Liver (tissue), 3 donors: ENCODE measurements at regions not wholly inside any gene's neighbourhood (a gene's known extent, or its start where the extent isn't known, plus 50 kb on each side); places are given as distances from the start of the nearest gene placed in this dataset.

Experiments used
- ATF3 ChIP-seq: IDR thresholded peaks from 2 replicates; pipeline ENCODE4 v1.6.1; 2016; ENCODE audit warnings: antibody characterized with exemption
- CTCF ChIP-seq: fragments of 150-350 bp; IDR thresholded peaks from 2 replicates; pipeline ENCODE4 v1.5.1; 2017; ENCODE audit warnings: improper control_type of control experiment, low read depth, low read length; ENCODE audit not compliant: missing input control
- EGR1 ChIP-seq, 2 donors: IDR thresholded peaks; 2 replicates each; pipeline ENCODE4 v1.6.1; 2016 to 2018; ENCODE audit warnings: antibody characterized with exemption in 2 of 2, low read depth in 2 of 2
- FOXA2 ChIP-seq: IDR thresholded peaks from 2 replicates; pipeline ENCODE4 v1.6.1; 2016; ENCODE audit warnings: antibody characterized with exemption
- RAD21 ChIP-seq, 2 donors: IDR thresholded peaks; 2 replicates each; pipeline ENCODE4 v1.6.1; 2016; ENCODE audit warnings: antibody characterized with exemption in 2 of 2, mild to moderate bottlenecking in 2 of 2
- RXRA ChIP-seq, 2 donors: IDR thresholded peaks; 2 replicates each; pipeline ENCODE4 v1.6.1; 2017 to 2018; ENCODE audit warnings: antibody characterized with exemption in 2 of 2, mild to moderate bottlenecking in 1 of 2
- SP1 ChIP-seq: IDR thresholded peaks from 2 replicates; pipeline ENCODE4 v1.6.1; 2018; ENCODE audit warnings: antibody characterized with exemption, mild to moderate bottlenecking
- TAF1 ChIP-seq: conservative IDR thresholded peaks from 2 replicates; pipeline ENCODE4 v1.6.1; 2016; ENCODE audit warnings: antibody characterized with exemption, mild to moderate bottlenecking
- YY1 ChIP-seq: IDR thresholded peaks from 2 replicates; pipeline ENCODE4 v1.6.1; 2016; ENCODE audit warnings: antibody characterized with exemption, mild to moderate bottlenecking
- TF ChIP-seq, protein P1 (sequence below): IDR thresholded peaks from 2 replicates; pipeline ENCODE4 v1.6.1; 2016; ENCODE audit warnings: antibody characterized with exemption, mild to moderate bottlenecking
- TF ChIP-seq, protein P2 (sequence below): IDR thresholded peaks from 2 replicates; pipeline ENCODE4 v1.6.1; 2016; ENCODE audit warnings: antibody characterized with exemption
- donor health status: healthy.
- donor health status: healthy.

DNA sequence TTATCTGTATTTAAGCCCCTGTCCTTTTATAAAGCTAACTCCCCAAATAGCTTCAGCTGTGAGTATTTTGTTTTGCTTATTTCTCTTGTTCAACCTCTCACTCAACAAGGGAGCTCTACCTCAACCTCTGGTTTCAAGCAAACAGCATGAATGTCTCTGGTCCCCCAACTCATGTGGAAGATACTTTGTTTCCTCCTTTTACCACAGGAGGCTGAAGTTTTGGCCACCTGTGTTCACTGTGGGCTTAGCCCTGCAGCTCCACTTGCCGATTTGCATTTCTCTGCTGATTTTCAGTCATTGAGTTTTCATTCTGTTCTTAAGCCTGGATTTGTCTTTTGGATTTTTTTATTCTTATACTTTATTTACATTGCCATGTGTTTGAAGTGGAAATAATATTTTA lies 613.1 kb downstream of the USP25 start:
- TF ChIP-seq CTCF (no peak), TAF1 (no peak), ATF3 (no peak), FOXA2 (no peak), RXRA (IDR thresholded peaks at IDR 0.05) (no peak), SP1 (no peak), YY1 (no peak), EGR1 (IDR thresholded peaks at IDR 0.05; ENCODE audit: low read depth in 2 of 2) (no peak), RAD21 (IDR thresholded peaks at IDR 0.05) (no peak)
- TF ChIP-seq, protein P1, sequence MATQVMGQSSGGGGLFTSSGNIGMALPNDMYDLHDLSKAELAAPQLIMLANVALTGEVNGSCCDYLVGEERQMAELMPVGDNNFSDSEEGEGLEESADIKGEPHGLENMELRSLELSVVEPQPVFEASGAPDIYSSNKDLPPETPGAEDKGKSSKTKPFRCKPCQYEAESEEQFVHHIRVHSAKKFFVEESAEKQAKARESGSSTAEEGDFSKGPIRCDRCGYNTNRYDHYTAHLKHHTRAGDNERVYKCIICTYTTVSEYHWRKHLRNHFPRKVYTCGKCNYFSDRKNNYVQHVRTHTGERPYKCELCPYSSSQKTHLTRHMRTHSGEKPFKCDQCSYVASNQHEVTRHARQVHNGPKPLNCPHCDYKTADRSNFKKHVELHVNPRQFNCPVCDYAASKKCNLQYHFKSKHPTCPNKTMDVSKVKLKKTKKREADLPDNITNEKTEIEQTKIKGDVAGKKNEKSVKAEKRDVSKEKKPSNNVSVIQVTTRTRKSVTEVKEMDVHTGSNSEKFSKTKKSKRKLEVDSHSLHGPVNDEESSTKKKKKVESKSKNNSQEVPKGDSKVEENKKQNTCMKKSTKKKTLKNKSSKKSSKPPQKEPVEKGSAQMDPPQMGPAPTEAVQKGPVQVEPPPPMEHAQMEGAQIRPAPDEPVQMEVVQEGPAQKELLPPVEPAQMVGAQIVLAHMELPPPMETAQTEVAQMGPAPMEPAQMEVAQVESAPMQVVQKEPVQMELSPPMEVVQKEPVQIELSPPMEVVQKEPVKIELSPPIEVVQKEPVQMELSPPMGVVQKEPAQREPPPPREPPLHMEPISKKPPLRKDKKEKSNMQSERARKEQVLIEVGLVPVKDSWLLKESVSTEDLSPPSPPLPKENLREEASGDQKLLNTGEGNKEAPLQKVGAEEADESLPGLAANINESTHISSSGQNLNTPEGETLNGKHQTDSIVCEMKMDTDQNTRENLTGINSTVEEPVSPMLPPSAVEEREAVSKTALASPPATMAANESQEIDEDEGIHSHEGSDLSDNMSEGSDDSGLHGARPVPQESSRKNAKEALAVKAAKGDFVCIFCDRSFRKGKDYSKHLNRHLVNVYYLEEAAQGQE = no peak
- TF ChIP-seq, protein P2, sequence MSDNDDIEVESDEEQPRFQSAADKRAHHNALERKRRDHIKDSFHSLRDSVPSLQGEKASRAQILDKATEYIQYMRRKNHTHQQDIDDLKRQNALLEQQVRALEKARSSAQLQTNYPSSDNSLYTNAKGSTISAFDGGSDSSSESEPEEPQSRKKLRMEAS = no peak
